Retinal pigment epithelial cell (primary cell): ENCODE measurements at regions not wholly inside any gene's neighbourhood (a gene's known extent, or its start where the extent isn't known, plus 50 kb on each side); places are given as distances from the start of the nearest gene placed in this dataset.
A peak's percentile ranks its signal among the peaks of the same experiment; 100 is the strongest.

Experiments
- DNase-seq: peaks from one replicate; pipeline ENCODE4 v3.0.0-alpha.2; 2010; ENCODE audit warnings: low read depth
- H3K4me3 ChIP-seq: 2 replicates; pipeline ENCODE4 v1.5.1; 2011; ENCODE audit warnings: mild to moderate bottlenecking, low read length, control low read depth, moderate library complexity
- TF ChIP-seq, protein P1 (sequence below): conservative IDR thresholded peaks from 2 replicates; pipeline ENCODE4 v1.5.1; 2011; ENCODE audit warnings: low read depth, low read length, control low read depth, inconsistent platforms

- no peak overlapping the region for H3K4me3 ChIP-seq
- DNase-seq: no peak
- TF ChIP-seq, protein P1, sequence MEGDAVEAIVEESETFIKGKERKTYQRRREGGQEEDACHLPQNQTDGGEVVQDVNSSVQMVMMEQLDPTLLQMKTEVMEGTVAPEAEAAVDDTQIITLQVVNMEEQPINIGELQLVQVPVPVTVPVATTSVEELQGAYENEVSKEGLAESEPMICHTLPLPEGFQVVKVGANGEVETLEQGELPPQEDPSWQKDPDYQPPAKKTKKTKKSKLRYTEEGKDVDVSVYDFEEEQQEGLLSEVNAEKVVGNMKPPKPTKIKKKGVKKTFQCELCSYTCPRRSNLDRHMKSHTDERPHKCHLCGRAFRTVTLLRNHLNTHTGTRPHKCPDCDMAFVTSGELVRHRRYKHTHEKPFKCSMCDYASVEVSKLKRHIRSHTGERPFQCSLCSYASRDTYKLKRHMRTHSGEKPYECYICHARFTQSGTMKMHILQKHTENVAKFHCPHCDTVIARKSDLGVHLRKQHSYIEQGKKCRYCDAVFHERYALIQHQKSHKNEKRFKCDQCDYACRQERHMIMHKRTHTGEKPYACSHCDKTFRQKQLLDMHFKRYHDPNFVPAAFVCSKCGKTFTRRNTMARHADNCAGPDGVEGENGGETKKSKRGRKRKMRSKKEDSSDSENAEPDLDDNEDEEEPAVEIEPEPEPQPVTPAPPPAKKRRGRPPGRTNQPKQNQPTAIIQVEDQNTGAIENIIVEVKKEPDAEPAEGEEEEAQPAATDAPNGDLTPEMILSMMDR: no peak
Observed at GRCh38 chr1:101723415-101723814, 273.3 kb downstream of the OLFM3 start.

DNA sequence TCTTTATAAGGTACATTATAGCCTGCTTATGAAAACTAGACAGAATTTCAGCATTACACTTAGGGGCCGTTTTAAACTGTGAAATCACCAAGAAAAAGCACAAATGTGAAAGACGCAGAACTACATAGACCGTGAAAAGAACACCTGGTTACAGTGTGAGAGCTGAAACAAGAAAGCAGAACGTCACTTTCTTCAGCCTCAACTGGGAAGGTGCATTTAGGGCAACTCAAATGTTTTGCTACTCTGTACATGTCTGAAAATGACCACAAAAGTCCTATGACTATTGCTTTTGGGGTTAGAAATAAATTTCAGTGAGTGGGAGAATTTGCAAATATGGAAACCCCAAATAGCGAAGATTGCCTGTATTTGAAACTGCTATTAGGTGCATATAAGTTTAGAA, 268.7 kb downstream of the OLFM3 start:
- no peak for DNase-seq
- no peak overlapping the region for H3K4me3 ChIP-seq
- TF ChIP-seq, protein P1: no peak

GRCh38 chr1:101730559-101730958, 266.2 kb downstream of the OLFM3 start:
- no peak for DNase-seq
- H3K4me3 ChIP-seq: no peak overlapping the region
- TF ChIP-seq, protein P1: no peak

DNA sequence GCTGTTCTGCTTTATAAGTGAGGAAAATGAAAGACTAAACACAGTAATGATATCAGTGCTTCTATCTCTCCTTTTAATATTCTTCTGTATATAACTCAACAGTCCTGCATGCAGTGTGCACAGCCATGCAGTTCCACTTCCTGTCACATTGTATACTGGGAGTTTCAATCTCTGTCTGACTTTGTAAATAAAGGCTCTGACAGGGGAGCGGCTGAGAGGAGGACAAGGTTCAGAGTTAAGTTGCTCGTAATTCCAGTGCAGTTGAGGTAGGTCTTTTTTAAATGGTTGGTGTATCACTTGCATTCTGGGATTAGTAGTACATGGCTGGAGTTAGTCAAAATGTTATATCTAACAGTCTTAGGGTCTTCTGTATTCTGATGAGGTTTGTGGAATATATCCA, 264.5 kb downstream of the OLFM3 start:
- no peak for DNase-seq
- no peak overlapping the region for H3K4me3 ChIP-seq
- TF ChIP-seq, protein P1: no peak

DNA sequence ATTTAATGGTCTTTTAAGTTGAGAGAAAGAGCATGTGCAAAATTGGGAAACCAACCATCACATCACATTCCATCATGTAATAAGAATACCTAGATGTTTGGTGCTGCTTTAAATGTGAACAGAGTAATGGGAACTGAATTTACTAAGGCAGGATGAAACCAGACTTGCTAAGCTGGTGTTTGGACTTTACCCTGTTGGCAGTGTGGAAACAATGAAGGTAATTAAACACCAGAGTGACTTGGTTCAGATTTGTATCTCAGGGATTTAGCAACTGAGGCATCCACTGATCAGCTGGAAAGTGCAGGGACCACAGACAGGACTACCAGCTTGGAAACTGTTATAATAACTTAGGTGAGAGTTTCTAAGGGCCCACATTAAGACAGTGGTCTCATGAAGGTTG, 263.4 kb downstream of the OLFM3 start:
- no peak for DNase-seq
- no peak overlapping the region for H3K4me3 ChIP-seq
- TF ChIP-seq, protein P1: no peak

- TF ChIP-seq, protein P1: no peak
- DNase-seq: peak; percentile 35
Observed at GRCh38 chr1:101738475-101738874, 258.3 kb downstream of the OLFM3 start.

DNA sequence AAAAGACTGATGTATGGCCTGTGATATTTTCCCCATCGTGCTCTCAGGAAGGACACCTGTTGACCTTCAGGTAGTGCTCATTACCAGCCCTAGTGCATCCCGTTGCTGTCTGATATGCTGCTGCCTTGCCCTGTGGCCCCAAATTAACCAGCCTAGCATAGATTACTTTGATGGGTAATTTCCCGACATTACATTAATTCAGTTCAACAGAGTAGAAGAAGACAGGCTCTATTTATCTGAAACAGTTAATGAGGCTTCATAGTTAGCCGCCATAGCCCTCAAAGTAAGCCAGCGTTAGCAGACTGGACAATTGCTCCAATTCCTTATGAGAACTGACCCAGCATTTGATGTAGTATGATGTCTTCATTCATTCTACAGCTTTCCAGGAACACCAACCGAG, 257.6 kb downstream of the OLFM3 start:
- H3K4me3 ChIP-seq: no peak overlapping the region
- no peak for DNase-seq
- TF ChIP-seq, protein P1: no peak

More at GRCh38 chr1:101738475-101738874, 258.3 kb downstream of the OLFM3 start:
- H3K4me3 ChIP-seq: no peak overlapping the region
